GM12891 (cell line): ENCODE measurements at regions not wholly inside any gene's neighbourhood (a gene's known extent, or its start where the extent isn't known, plus 50 kb on each side); places are given as distances from the start of the nearest gene placed in this dataset.

ENCODE experiments used
- POLR2A ChIP-seq: IDR thresholded peaks from 2 replicates; pipeline ENCODE4 v1.6.1; 2011; ENCODE audit warnings: low read depth, low read length, control low read depth
- POLR2AphosphoS5 ChIP-seq: IDR thresholded peaks from 2 replicates; pipeline ENCODE4 v1.6.1; 2011; ENCODE audit warnings: low read depth, low read length, control low read depth
- TAF1 ChIP-seq: IDR thresholded peaks from 2 replicates; pipeline ENCODE4 v1.6.1; 2011; ENCODE audit warnings: low read depth, low read length, control low read depth

GRCh38 chr5:145682197-145682899, 152.8 kb downstream of the PRELID2 start:
- TF ChIP-seq POLR2A: no peak
- no peak for TF ChIP-seq POLR2AphosphoS5
- TF ChIP-seq TAF1: no peak
